Left lung (tissue), 4 donors: ENCODE measurements at regions not wholly inside any gene's neighbourhood (a gene's known extent, or its start where the extent isn't known, plus 50 kb on each side); places are given as distances from the start of the nearest gene placed in this dataset.
"Not testable (repeated sequence)": the region's sequence is repeated elsewhere in the genome, so short reads cannot be mapped to it uniquely, and the experiment has no call there.

ENCODE experiments used
- ATAC-seq: fragments of 200-7000 bp; cut with Tn5 transposase; one replicate; pipeline ENCODE4 v1.9.1; 2020; ENCODE audit warnings: moderate library complexity
- DNase-seq, 4 donors: peaks; one replicate each; pipeline ENCODE4 v3.0.0-alpha.2; 2013 to 2020
- H3K27ac ChIP-seq, 2 donors: fragments of 200-600 bp; sonication (generic) in 1 of 2; one replicate each; pipeline versions ENCODE4 v1.5.0 to v1.8.0; 2020 to 2021
- H3K27me3 ChIP-seq, 2 donors: fragments of 200-600 bp; sonication (generic) in 1 of 2; one replicate each; pipeline versions ENCODE4 v1.5.0 to v1.8.0; 2020 to 2021
- H3K36me3 ChIP-seq, 2 donors: fragments of 200-600 bp; sonication (generic) in 1 of 2; one replicate each; pipeline versions ENCODE4 v1.5.0 to v1.8.0; 2020 to 2021
- H3K4me1 ChIP-seq, 2 donors: fragments of 200-600 bp; one replicate each; pipeline ENCODE4 v1.8.0; 2021
- H3K4me3 ChIP-seq, 2 donors: fragments of 200-600 bp; sonication (generic) in 1 of 2; one replicate each; pipeline versions ENCODE4 v1.5.0 to v1.8.0; 2020 to 2021; ENCODE audit warnings: mild to moderate bottlenecking in 1 of 2
- H3K9me3 ChIP-seq, 2 donors: fragments of 200-600 bp; sonication (generic) in 1 of 2; one replicate each; pipeline versions ENCODE4 v1.5.0 to v1.8.0; 2020 to 2021
- intact Hi-C, 2 donors: fragments of 100-400 bp; cut with DNase I; formaldehyde crosslinking; loops; one replicate each; pipeline versions ENCODE4 v1.11.2 to v1.14.2; 2022
- TF ChIP-seq, protein P1 (sequence below), 2 donors: fragments of 200-600 bp; sonication (generic) in 1 of 2; IDR thresholded peaks; one replicate each; pipeline versions ENCODE4 v1.5.0 to v1.8.0; 2021; ENCODE audit warnings: antibody characterized with exemption in 2 of 2
- donor health status: DM: no; HTN: yes; CAD: no.
- donor health status: DM: no; HTN: no; CAD: no.

DNA sequence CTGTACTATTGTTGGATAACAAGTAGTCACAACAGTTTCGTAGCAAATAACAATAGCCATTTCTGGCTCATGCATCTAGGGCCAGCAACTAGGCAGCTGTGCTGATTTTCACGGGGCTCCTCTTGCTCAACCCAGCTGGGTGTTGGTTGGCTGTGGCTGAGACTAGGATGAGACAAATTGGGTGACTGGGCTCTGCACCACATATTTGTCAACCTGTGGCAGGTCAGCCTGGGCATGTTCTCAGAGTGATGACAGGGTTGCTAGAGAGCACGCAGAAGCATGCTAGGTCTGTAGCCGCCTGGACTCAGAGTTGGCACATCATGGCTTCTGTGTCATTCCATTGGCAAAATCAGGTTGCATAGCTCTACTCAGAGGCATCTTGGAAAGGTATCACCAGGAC is 175.9 kb downstream of the OTOL1 start:
- intact Hi-C loops = no loop called here
- ATAC-seq = no peak
- H3K4me3 ChIP-seq = no peak overlapping the region
- DNase-seq = no peak
- TF ChIP-seq, protein P1, sequence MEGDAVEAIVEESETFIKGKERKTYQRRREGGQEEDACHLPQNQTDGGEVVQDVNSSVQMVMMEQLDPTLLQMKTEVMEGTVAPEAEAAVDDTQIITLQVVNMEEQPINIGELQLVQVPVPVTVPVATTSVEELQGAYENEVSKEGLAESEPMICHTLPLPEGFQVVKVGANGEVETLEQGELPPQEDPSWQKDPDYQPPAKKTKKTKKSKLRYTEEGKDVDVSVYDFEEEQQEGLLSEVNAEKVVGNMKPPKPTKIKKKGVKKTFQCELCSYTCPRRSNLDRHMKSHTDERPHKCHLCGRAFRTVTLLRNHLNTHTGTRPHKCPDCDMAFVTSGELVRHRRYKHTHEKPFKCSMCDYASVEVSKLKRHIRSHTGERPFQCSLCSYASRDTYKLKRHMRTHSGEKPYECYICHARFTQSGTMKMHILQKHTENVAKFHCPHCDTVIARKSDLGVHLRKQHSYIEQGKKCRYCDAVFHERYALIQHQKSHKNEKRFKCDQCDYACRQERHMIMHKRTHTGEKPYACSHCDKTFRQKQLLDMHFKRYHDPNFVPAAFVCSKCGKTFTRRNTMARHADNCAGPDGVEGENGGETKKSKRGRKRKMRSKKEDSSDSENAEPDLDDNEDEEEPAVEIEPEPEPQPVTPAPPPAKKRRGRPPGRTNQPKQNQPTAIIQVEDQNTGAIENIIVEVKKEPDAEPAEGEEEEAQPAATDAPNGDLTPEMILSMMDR (IDR thresholded peaks at IDR 0.05) = no peak
- H3K4me1 ChIP-seq = no peaks in the 10 kb centered on the region
- H3K27me3 ChIP-seq = no peaks in the 10 kb centered on the region
- no peak overlapping the region for H3K27ac ChIP-seq
- H3K36me3 ChIP-seq = no peaks in the 10 kb centered on the region
- H3K9me3 ChIP-seq = peaks cover 0 to 9% of the 10 kb centered on the region in 2 donors

DNA sequence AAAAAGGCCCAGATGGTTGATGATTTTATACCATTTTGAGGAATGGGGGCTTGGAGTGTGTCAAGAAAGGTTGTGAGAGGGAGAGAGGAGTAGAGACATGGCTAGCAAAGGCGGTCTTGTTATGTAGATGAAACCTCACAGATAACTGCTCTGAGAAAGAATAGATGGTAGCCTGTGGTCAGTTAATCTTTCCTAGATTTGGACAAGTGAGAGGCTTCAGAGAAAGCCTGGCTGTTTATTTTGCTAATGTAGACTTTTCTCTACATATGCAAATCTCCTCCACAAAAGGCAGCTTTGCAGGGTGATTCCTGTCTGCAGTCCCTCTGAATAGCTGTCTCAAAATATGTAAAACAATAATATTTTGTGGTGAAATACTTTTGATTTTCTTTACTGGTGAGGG is 177.3 kb downstream of the OTOL1 start:
- Histone ChIP-seq H3K36me3 (no peaks in the 10 kb centered on the region), H3K9me3 (peaks cover 0 to 6% of the 10 kb centered on the region in 2 donors), H3K27ac (no peak overlapping the region), H3K4me1 (no peaks in the 10 kb centered on the region), H3K27me3 (no peaks in the 10 kb centered on the region), H3K4me3 (no peak overlapping the region)
- TF ChIP-seq, protein P1 (IDR thresholded peaks at IDR 0.05) = no peak
- ATAC-seq (no peak), DNase-seq (no peak)
- intact Hi-C loops = no loop called here

DNA sequence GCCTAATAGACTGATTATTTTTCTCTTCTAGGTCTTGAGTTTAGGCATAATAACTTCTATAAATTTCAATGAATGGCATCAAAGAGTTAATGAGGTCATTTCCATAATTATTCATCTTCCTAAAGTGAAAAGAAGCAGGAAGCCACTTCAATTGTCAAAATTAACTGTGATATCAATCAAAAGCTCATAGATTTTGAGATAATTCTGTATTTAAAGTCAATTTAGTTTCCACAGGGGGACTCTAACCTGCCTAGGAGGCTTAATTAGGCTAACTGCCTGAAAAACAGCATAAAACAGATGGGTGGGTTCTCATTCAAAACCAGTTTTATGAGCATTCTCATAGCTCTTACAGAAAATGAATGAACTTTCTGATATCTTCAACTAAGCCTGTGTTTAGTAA is 177.8 kb downstream of the OTOL1 start:
- Histone ChIP-seq H3K27ac (no peak overlapping the region), H3K36me3 (no peaks in the 10 kb centered on the region), H3K9me3 (peaks cover 0 to 1% of the 10 kb centered on the region in 2 donors), H3K4me3 (no peak overlapping the region), H3K27me3 (no peaks in the 10 kb centered on the region), H3K4me1 (no peaks in the 10 kb centered on the region)
- DNase-seq (no peak), ATAC-seq (no peak)
- TF ChIP-seq, protein P1 (IDR thresholded peaks at IDR 0.05) = no peak
- intact Hi-C loops = no loop called here

DNA sequence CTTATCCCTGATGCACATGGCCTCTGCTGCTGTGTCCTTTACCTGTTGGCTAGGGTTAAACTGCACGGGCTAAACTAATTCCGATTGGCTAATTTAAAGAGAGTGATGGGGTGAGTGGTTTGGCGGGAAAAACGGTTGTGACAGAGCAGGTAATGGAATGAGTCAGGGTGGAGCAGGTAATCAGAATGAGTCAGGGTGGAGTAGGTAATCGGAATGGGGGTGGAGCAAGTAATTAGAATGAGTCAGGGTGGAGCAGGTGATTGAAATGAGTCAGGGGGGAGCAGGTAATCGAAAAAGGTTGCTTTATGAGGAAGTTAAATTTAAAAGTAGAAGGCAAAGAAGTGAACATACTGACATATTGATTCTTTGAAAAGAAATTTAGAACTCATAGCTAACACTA is 185.2 kb downstream of the OTOL1 start:
- H3K36me3 ChIP-seq, DNase-seq, H3K4me3 ChIP-seq, ATAC-seq, H3K27me3 ChIP-seq, H3K4me1 ChIP-seq, H3K27ac ChIP-seq, intact Hi-C loops: not testable (repeated sequence)
- peaks cover 0 to 11% of the 10 kb centered on the region in 2 donors for H3K9me3 ChIP-seq

DNA sequence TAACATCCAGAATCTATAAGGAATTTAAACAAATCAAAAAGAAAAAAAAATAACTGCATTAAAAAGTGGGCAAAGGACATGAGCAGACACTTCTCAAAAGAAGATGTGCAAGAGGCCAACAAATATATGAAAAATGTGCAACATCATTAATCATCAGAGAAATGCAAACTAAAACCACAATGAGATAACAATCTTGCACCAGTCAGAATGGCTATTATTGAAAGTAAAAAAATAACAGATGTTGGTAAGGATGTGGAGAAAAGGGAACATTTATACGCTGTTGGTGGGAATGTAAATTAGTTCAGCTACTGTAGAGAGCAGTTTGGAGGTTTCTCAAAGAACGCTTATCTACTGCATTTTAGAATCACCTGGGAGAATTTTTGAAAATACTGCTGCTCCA is 186.1 kb downstream of the OTOL1 start:
- Histone ChIP-seq H3K36me3 (no peaks in the 10 kb centered on the region), H3K4me3 (no peak overlapping the region), H3K4me1 (no peaks in the 10 kb centered on the region), H3K27ac (no peak overlapping the region), H3K9me3 (peaks cover 0 to 14% of the 10 kb centered on the region in 2 donors), H3K27me3 (no peaks in the 10 kb centered on the region)
- TF ChIP-seq, protein P1 (IDR thresholded peaks at IDR 0.05) = no peak
- ATAC-seq = no peak
- no peak for DNase-seq
- intact Hi-C loops = no loop called here

DNA sequence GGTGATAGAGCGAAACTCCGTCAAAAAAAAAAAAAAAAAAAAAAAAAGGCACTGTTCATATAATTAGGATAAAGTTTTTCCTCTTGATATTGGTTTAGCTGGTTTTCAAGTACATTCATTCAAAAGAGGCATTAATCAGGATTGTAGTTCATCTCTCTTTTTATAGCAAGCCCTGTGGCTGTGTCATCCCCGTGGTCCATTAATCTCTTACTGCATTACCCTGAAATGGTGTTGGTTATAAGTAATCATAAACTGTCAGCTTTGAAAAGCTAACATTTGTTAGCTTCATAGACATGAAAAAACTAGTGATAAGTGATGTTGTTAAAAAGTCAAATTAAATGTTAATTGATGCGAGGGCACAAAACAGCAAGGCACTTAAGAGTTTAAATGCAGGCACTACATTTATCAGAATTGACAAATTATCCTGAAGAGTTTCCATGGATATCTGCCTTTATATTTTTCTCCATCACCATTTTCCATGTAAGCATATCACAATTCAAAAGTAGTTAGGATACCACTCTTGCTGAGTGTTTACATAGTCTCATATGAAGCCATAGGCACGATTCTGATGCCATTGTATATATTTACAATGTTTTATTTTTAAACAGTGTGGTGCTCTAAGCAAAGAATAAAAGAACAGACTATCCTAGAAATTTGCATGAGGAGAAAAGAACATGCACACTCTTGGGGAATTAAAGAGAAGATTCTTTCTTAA is 193.1 kb downstream of the OTOL1 start:
- intact Hi-C loops = no loop called here
- Histone ChIP-seq H3K27me3 (no peaks in the 10 kb centered on the region), H3K4me3 (no peak overlapping the region), H3K9me3 (peaks cover 0 to 14% of the 10 kb centered on the region in 2 donors), H3K27ac (no peak overlapping the region), H3K4me1 (no peaks in the 10 kb centered on the region), H3K36me3 (no peaks in the 10 kb centered on the region)
- TF ChIP-seq, protein P1 (IDR thresholded peaks at IDR 0.05) = no peak
- DNase-seq (no peak), ATAC-seq (no peak)
